AG09309 (cell line): ENCODE measurements at regions not wholly inside any gene's neighbourhood (a gene's known extent, or its start where the extent isn't known, plus 50 kb on each side); places are given as distances from the start of the nearest gene placed in this dataset.
"Not testable (repeated sequence)": the region's sequence is repeated elsewhere in the genome, so short reads cannot be mapped to it uniquely, and the experiment has no call there.

Source experiments
- DNase-seq: peaks from one replicate; pipeline ENCODE4 v3.0.0-alpha.2; 2010; ENCODE audit warnings: low read depth
- H3K4me3 ChIP-seq: 2 replicates; pipeline ENCODE4 v1.5.1; 2011; ENCODE audit warnings: mild to moderate bottlenecking, low read depth, low read length, moderate library complexity; ENCODE audit not compliant: control insufficient read depth
- TF ChIP-seq, protein P1 (sequence below): IDR thresholded peaks from 2 replicates; pipeline ENCODE4 v1.5.1; 2011; ENCODE audit warnings: mild to moderate bottlenecking, low read depth, low read length, inconsistent platforms; ENCODE audit not compliant: insufficient read depth, control insufficient read depth; ENCODE audit errors: missing control alignments

DNA sequence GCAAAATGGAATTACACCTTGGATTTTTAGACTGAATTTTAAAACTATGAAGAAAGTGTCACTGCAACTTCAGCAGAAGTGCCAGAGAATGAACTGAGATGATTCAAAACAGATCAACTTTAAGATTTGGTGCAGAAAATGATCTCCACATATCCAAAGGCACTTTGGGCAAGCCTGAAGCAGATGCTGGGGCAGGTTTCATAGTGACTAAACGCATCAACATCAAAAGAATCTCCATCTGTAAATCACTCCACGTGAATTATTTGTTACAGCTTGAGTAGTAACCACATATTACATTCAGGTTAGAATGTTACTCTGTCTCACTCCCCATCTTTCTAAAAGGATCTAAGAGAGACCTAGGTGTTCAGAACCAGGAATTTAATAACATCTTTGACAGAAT lies 329.0 kb upstream of the ESRRG start:
- no peak for DNase-seq
- TF ChIP-seq, protein P1, sequence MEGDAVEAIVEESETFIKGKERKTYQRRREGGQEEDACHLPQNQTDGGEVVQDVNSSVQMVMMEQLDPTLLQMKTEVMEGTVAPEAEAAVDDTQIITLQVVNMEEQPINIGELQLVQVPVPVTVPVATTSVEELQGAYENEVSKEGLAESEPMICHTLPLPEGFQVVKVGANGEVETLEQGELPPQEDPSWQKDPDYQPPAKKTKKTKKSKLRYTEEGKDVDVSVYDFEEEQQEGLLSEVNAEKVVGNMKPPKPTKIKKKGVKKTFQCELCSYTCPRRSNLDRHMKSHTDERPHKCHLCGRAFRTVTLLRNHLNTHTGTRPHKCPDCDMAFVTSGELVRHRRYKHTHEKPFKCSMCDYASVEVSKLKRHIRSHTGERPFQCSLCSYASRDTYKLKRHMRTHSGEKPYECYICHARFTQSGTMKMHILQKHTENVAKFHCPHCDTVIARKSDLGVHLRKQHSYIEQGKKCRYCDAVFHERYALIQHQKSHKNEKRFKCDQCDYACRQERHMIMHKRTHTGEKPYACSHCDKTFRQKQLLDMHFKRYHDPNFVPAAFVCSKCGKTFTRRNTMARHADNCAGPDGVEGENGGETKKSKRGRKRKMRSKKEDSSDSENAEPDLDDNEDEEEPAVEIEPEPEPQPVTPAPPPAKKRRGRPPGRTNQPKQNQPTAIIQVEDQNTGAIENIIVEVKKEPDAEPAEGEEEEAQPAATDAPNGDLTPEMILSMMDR, result no peak
- H3K4me3 ChIP-seq, result no peak overlapping the region

DNA sequence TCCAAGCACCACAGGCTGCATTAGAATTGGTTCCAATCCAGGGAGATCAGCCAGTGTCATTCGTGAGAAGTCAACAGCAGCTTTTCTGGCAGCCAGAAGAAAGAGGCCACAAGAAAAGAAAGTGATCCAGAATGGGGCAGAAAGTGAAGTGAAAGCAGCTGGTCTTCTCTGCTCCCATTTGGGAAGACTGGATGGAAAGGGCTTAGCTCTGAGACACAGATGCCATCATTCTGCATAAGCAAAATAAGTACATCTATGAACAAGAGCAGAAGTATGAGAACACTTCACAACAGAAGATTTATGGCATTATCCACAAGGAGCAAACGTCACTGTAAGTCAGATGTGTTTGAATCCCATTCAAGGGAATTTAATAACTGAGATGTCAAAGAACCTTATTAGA lies 326.5 kb upstream of the ESRRG start:
- TF ChIP-seq, protein P1, result no peak
- no peak for DNase-seq
- H3K4me3 ChIP-seq, result no peak overlapping the region

DNA sequence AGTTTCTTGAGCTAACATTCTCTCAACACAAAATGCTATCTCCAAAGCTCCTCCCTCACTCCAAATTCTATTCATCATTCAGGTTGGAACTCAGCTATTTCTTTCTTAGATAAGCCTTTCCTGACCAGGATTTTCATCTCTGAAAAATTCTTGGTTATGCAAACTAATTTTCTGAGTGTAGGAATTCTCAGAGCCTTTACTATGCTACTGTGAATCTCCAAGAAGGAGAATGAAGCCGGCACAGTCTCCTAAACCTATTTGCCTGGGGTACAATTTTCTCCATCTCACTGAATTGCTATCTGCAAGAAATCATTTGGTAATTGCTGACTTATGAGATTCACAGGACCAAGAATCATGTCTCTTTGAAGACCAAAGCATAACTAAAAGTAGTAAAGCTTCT lies 325.9 kb upstream of the ESRRG start:
- TF ChIP-seq, protein P1, result no peak
- H3K4me3 ChIP-seq, result no peak overlapping the region
- DNase-seq, result no peak

DNA sequence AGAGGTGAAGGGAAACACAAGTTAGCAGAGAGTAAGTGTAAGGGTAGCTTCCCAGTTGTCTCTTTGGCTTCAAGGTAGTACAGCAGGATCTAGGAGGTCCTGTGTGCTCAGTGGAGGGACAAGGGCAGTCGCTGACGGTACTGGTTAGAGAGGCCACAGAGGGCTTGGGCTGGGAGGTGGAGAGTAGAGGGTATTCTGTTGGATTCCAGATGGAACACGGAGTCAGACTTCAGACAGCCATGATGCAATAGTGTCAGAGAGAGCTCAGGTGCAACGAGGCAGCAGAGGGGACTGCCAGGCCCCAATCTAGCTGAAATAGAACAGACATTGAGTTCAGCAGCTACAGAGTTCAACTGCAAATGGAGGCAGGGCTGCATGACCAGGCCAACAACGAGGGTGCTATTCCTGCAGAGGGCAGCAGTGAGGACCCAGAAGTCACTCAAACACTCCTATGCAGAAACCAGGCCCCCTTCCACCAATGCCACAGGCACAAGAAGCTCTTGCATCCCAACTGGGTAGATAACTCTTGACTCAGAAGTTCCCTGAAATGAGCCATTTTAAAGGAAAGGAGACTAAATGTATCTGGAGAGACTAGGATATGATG lies 325.0 kb upstream of the ESRRG start:
- no peak for DNase-seq
- TF ChIP-seq, protein P1, result no peak
- H3K4me3 ChIP-seq, result no peak overlapping the region

DNA sequence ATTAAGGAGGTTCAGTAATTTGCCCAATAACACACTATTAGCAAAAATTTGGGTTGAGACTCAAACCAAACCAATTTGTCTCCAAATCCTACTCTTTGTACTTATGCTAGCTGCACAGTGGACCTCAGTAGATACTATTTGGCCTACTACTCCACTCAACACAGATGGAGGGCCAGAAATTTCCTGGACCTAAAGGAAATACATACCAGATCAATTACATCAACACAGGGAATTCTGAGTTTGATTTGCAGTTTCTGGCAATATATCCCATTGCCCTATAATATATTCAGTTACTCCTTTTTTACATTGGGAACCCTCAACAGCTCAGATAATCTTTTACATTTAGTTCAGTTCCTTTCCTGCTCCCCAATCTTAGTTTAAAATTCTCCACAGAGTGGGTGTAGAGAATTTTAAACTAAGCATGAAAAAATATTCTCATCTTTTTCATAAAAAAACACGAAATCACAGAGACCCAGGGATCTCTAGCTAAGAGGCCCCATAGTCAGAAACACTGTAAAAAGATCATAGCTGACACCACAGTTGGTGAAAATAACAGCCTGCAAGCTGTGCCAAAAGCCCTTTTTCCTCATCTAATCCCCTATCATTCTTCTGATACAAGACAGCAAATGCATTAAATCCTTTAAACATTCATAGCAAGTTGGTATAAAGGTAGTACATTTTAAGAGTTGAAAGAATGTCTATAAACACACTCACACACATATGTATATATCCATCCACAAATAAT lies 317.7 kb upstream of the ESRRG start:
- TF ChIP-seq, protein P1, result no peak
- H3K4me3 ChIP-seq, result no peak overlapping the region
- no peak for DNase-seq

DNA sequence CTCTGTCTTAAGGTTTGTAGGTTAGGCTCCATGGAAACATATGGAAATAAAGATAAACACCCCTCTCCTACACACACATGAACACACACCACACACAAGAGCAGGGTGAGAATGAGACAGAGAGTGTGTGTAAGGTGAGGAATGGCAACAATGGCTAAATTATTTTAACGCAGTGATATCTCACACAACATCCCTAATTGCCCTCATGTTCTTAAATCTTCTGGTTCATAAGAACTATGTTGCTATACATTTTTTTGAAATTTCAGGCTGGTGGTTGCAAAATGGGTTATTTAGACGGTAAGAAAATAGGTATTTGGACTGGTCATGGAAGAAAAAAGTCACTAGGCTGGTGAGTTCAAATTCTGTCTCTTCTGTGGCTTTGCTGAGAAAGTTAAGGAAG lies 316.7 kb upstream of the ESRRG start:
- H3K4me3 ChIP-seq, result no peak overlapping the region
- TF ChIP-seq, protein P1, result no peak
- DNase-seq, result no peak

DNA sequence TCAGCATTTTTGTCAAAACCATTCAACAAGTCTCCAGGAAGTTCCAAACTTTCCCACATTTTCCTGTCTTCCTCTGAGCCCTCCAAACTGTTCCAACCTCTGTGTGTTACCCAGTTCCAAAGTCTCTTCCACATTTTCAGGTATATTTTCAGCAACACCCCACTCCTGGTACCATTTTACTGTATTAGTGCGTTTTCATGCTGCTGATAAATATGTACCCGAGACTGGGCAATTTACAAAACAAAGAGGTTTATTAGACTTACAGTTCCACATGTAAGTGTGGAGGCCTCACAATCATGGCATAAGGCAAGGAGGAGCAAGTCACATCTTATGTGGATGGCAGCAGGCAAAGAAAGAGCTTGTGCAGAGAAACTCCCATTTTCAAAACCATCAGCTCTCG lies 315.9 kb upstream of the ESRRG start:
- DNase-seq, H3K4me3 ChIP-seq: not testable (repeated sequence)
